CD4-positive, alpha-beta T cell (primary cell): ENCODE measurements at regions not wholly inside any gene's neighbourhood (a gene's known extent, or its start where the extent isn't known, plus 50 kb on each side); places are given as distances from the start of the nearest gene placed in this dataset.
"Not testable (repeated sequence)": the region's sequence is repeated elsewhere in the genome, so short reads cannot be mapped to it uniquely, and the experiment has no call there.

ENCODE experiments used
- ATAC-seq: fragments of 200-7000 bp; cut with Tn5 transposase; one replicate; pipeline ENCODE4 v1.10.0; 2022; ENCODE audit warnings: mild to moderate bottlenecking; ENCODE audit not compliant: poor library complexity
- CTCF ChIA-PET: fragments of 350-600 bp; sonication (Branson Sonifier 250); formaldehyde crosslinking; loops from one replicate; lab custom pipeline; 2021; ENCODE audit warnings: antibody characterized with exemption, inconsistent platforms; lab: Charles Lee
- POLR2A ChIA-PET: fragments of 350-600 bp; sonication (Branson Sonifier 250); formaldehyde crosslinking; loops from one replicate; lab custom pipeline; 2021; ENCODE audit warnings: antibody characterized with exemption, inconsistent platforms; lab: Charles Lee
- DNase-seq, 14 experiments: peaks; one replicate each; pipeline ENCODE4 v3.0.0-alpha.2; 2013 to 2020; ENCODE audit warnings: mixed read lengths in 2 of 14
- H3K27ac ChIP-seq, 2 donors: one replicate each; pipeline versions ENCODE4 v1.5.1 to v1.7.0; 2013; ENCODE audit warnings: low read length in 2 of 2, low read depth in 1 of 2, mild to moderate bottlenecking in 1 of 2
- H3K27me3 ChIP-seq, 2 experiments: 1 replicate in 1 of 2; 2 replicates in 1 of 2; pipeline versions ENCODE4 v1.6.1 to v1.7.0; 2013; ENCODE audit warnings: low read length in 2 of 2, control low read depth in 1 of 2, mild to moderate bottlenecking in 1 of 2, moderate library complexity in 1 of 2; ENCODE audit not compliant: insufficient read depth in 2 of 2, control insufficient read depth in 1 of 2
- H3K36me3 ChIP-seq: one replicate; pipeline ENCODE4 v1.6.1; 2013; ENCODE audit warnings: low read length, control low read depth; ENCODE audit not compliant: insufficient read depth
- H3K4me1 ChIP-seq: one replicate; pipeline ENCODE4 v1.6.1; 2013; ENCODE audit warnings: low read length, control low read depth; ENCODE audit not compliant: insufficient read depth
- H3K4me3 ChIP-seq: one replicate; pipeline ENCODE4 v1.5.1; 2013; ENCODE audit warnings: mild to moderate bottlenecking, low read length, moderate library complexity
- H3K9me3 ChIP-seq, 2 experiments: 1 replicate in 1 of 2; 2 replicates in 1 of 2; pipeline versions ENCODE4 v1.6.1 to v1.7.0; 2013; ENCODE audit warnings: low read length in 2 of 2, mild to moderate bottlenecking in 2 of 2, control low read depth in 1 of 2, moderate library complexity in 1 of 2; ENCODE audit not compliant: control insufficient read depth in 1 of 2, insufficient read depth in 1 of 2
- H3K27ac Mint-ChIP-seq: one replicate; pipeline ENCODE4 v1.8.0; 2020; ENCODE audit warnings: mixed read lengths
- H3K27me3 Mint-ChIP-seq: one replicate; pipeline ENCODE4 v1.8.0; 2021; ENCODE audit warnings: mixed read lengths
- H3K36me3 Mint-ChIP-seq: one replicate; pipeline ENCODE4 v1.8.0; 2021; ENCODE audit warnings: low read depth, mixed read lengths
- H3K4me1 Mint-ChIP-seq: one replicate; pipeline ENCODE4 v1.8.0; 2021; ENCODE audit warnings: low read depth, mixed read lengths
- H3K4me3 Mint-ChIP-seq: one replicate; pipeline ENCODE4 v1.8.0; 2020; ENCODE audit warnings: mild to moderate bottlenecking, mixed read lengths
- H3K9me3 Mint-ChIP-seq: one replicate; pipeline ENCODE4 v1.8.0; 2020; ENCODE audit warnings: mixed read lengths
- CTCF ChIP-seq: fragments of 200-600 bp; IDR thresholded peaks from one replicate; pipeline ENCODE4 v1.8.0; 2022; ENCODE audit warnings: antibody characterized with exemption, mild to moderate bottlenecking
- intact Hi-C, 2 experiments: fragments of 100-400 bp; cut with DNase I in 1 of 2; cut with micrococcal nuclease in 1 of 2; formaldehyde crosslinking; loops; one replicate each; pipeline versions ENCODE4 v1.15.1 to v1.9.0; 2023 to 2025; cut with DNase I, micrococcal nuclease

GRCh38 chr7:124630395-124630794, 135.2 kb downstream of the GPR37 start:
- Mint-ChIP-seq H3K9me3 (peaks cover 4% of the 10 kb centered on the region), H3K27me3 (no peaks in the 10 kb centered on the region), H3K4me1 (no peaks in the 10 kb centered on the region), H3K36me3 (no peaks in the 10 kb centered on the region), H3K27ac (no peak overlapping the region), H3K4me3 (no peak overlapping the region)
- H3K36me3 ChIP-seq = no peaks in the 10 kb centered on the region
- DNase-seq = no peak
- no peak overlapping the region for H3K27ac ChIP-seq
- intact Hi-C loops = no loop called here
- H3K4me1 ChIP-seq = no peaks in the 10 kb centered on the region
- ATAC-seq = no peak
- ChIA-PET CTCF (no interaction called here), POLR2A (no interaction called here)
- no peak for TF ChIP-seq CTCF
- H3K9me3 ChIP-seq = peaks cover 0 to 4% of the 10 kb centered on the region in 2 experiments
- H3K27me3 ChIP-seq = no peaks in the 10 kb centered on the region
- H3K4me3 ChIP-seq = no peak overlapping the region

- H3K9me3 ChIP-seq = no peaks in the 10 kb centered on the region
- Mint-ChIP-seq H3K4me1 (no peaks in the 10 kb centered on the region), H3K9me3 (peaks cover 16% of the 10 kb centered on the region), H3K27ac (no peak overlapping the region), H3K36me3 (no peaks in the 10 kb centered on the region), H3K27me3 (no peaks in the 10 kb centered on the region), H3K4me3 (no peak overlapping the region)
- TF ChIP-seq CTCF = no peak
- ChIA-PET CTCF (no interaction called here), POLR2A (no interaction called here)
- H3K27ac ChIP-seq = no peak overlapping the region
- no peaks in the 10 kb centered on the region for H3K4me1 ChIP-seq
- H3K27me3 ChIP-seq = no peaks in the 10 kb centered on the region
- DNase-seq = no peak
- no peak overlapping the region for H3K4me3 ChIP-seq
- ATAC-seq = no peak
- no peaks in the 10 kb centered on the region for H3K36me3 ChIP-seq
- intact Hi-C loops = no loop called here
Observed at GRCh38 chr7:124618871-124619270, 146.7 kb downstream of the GPR37 start.

GRCh38 chr7:124618051-124618450, 147.5 kb downstream of the GPR37 start:
- H3K27me3 Mint-ChIP-seq, H3K4me1 ChIP-seq, ATAC-seq, H3K36me3 ChIP-seq, H3K27ac ChIP-seq, H3K36me3 Mint-ChIP-seq, DNase-seq, intact Hi-C loops, H3K4me1 Mint-ChIP-seq, H3K4me3 ChIP-seq, H3K27me3 ChIP-seq, CTCF ChIA-PET, H3K9me3 ChIP-seq, H3K4me3 Mint-ChIP-seq, H3K27ac Mint-ChIP-seq, POLR2A ChIA-PET: not testable (repeated sequence)
- peaks cover 17% of the 10 kb centered on the region for H3K9me3 Mint-ChIP-seq

GRCh38 chr7:124603066-124603465, 162.5 kb downstream of the GPR37 start:
- no peak overlapping the region for H3K4me3 ChIP-seq
- no peaks in the 10 kb centered on the region for H3K27me3 Mint-ChIP-seq
- no peaks in the 10 kb centered on the region for H3K4me1 Mint-ChIP-seq
- ATAC-seq (no peak), DNase-seq (no peak)
- H3K36me3 Mint-ChIP-seq = no peaks in the 10 kb centered on the region
- H3K9me3 Mint-ChIP-seq = peaks cover 3% of the 10 kb centered on the region
- H3K27ac Mint-ChIP-seq = no peak overlapping the region
- H3K27me3 ChIP-seq = no peaks in the 10 kb centered on the region
- ChIA-PET CTCF (no interaction called here), POLR2A (no interaction called here)
- H3K4me1 ChIP-seq = no peaks in the 10 kb centered on the region
- no peak overlapping the region for H3K27ac ChIP-seq
- intact Hi-C loops = loop anchor here in 1 of 2 experiments (10.0 kb wide), 1 partner anchor 62 kb away; no protein-coding TSS in a partner anchor
- H3K4me3 Mint-ChIP-seq = no peak overlapping the region
- H3K36me3 ChIP-seq = no peaks in the 10 kb centered on the region
- TF ChIP-seq CTCF = no peak
- H3K9me3 ChIP-seq = no peaks in the 10 kb centered on the region
